Activated gamma-delta T cell treated with anti-CD3 and anti-CD28 coated beads, Interleukin-2, amount 50 U/mL, for 16 hours (primary cell): ENCODE measurements at regions not wholly inside any gene's neighbourhood (a gene's known extent, or its start where the extent isn't known, plus 50 kb on each side); places are given as distances from the start of the nearest gene placed in this dataset.
"Not testable (repeated sequence)": the region's sequence is repeated elsewhere in the genome, so short reads cannot be mapped to it uniquely, and the experiment has no call there.

ENCODE experiments used
- DNase-seq: peaks from one replicate; pipeline ENCODE4 v3.0.0-alpha.2; 2020; ENCODE audit warnings: low read depth

GRCh38 chr4:114249976-114250375 lies 270.5 kb upstream of the ARSJ start:
- DNase-seq = no peak

- no peak for DNase-seq
These were observed 271.0 kb upstream of the ARSJ start for GRCh38 chr4:114250439-114250891.

- DNase-seq = no peak
These were observed 271.6 kb upstream of the ARSJ start for GRCh38 chr4:114251020-114251419.

GRCh38 chr4:114252499-114252898 lies 273.1 kb upstream of the ARSJ start:
- no peak for DNase-seq

GRCh38 chr4:114257501-114257900 lies 278.1 kb upstream of the ARSJ start:
- no peak for DNase-seq

GRCh38 chr4:114262421-114262820 lies 283.0 kb upstream of the ARSJ start:
- DNase-seq = not testable (repeated sequence)

GRCh38 chr4:114263233-114263632 lies 283.8 kb upstream of the ARSJ start:
- no peak for DNase-seq

- no peak for DNase-seq
These were observed 285.0 kb upstream of the ARSJ start for GRCh38 chr4:114264452-114264851.

- no peak for DNase-seq
These were observed 285.4 kb upstream of the ARSJ start for GRCh38 chr4:114264877-114265291.

- no peak for DNase-seq
These were observed 285.9 kb upstream of the ARSJ start for GRCh38 chr4:114265342-114265741.

- DNase-seq = no peak
These were observed 288.5 kb upstream of the ARSJ start for GRCh38 chr4:114267976-114268375.

GRCh38 chr4:114271031-114271430 lies 291.6 kb upstream of the ARSJ start:
- no peak for DNase-seq

GRCh38 chr4:114272226-114272625 lies 292.8 kb upstream of the ARSJ start:
- DNase-seq = no peak

GRCh38 chr4:114273238-114273637 lies 293.8 kb upstream of the ARSJ start:
- DNase-seq = no peak

- no peak for DNase-seq
These were observed 298.2 kb upstream of the ARSJ start for GRCh38 chr4:114277690-114278089.

GRCh38 chr4:114279066-114279465 lies 299.6 kb upstream of the ARSJ start:
- DNase-seq = no peak

- no peak for DNase-seq
These were observed 300.3 kb upstream of the ARSJ start for GRCh38 chr4:114279711-114280110.

GRCh38 chr4:114280645-114281044 lies 301.2 kb upstream of the ARSJ start:
- DNase-seq = no peak

GRCh38 chr4:114281164-114281960 lies 301.9 kb upstream of the ARSJ start:
- no peak for DNase-seq

- DNase-seq = no peak
These were observed 303.5 kb upstream of the ARSJ start for GRCh38 chr4:114282937-114283336.

- no peak for DNase-seq
These were observed 305.2 kb upstream of the ARSJ start for GRCh38 chr4:114284629-114285028.

GRCh38 chr4:114286262-114286810 lies 306.9 kb upstream of the ARSJ start:
- no peak for DNase-seq

GRCh38 chr4:114287079-114287696 lies 307.7 kb upstream of the ARSJ start:
- no peak for DNase-seq
